Activated T-cell treated with anti-CD3 and anti-CD28 coated beads, Interleukin-2, amount 50 U/mL, for 4 hours (primary cell): ENCODE measurements at regions not wholly inside any gene's neighbourhood (a gene's known extent, or its start where the extent isn't known, plus 50 kb on each side); places are given as distances from the start of the nearest gene placed in this dataset.

ENCODE experiments used
- ATAC-seq, 2 donors: fragments of 200-7000 bp; cut with Tn5 transposase; one replicate each; pipeline ENCODE4 v1.10.0; 2021
- DNase-seq: peaks from one replicate; pipeline ENCODE4 v3.0.0-alpha.2; 2020
- H3K27me3 Mint-ChIP-seq: one replicate; pipeline ENCODE4 v1.8.0; 2021; ENCODE audit warnings: low read depth, mixed read lengths
- H3K36me3 Mint-ChIP-seq: one replicate; pipeline ENCODE4 v1.8.0; 2022; ENCODE audit warnings: mixed read lengths; ENCODE audit not compliant: insufficient read depth
- H3K4me1 Mint-ChIP-seq: one replicate; pipeline ENCODE4 v1.8.0; 2021; ENCODE audit warnings: low read depth, mixed read lengths
- H3K4me3 Mint-ChIP-seq: one replicate; pipeline ENCODE4 v1.8.0; 2021; ENCODE audit warnings: mild to moderate bottlenecking, moderate library complexity, mixed read lengths
- H3K9me3 Mint-ChIP-seq: one replicate; pipeline ENCODE4 v1.8.0; 2021; ENCODE audit warnings: mixed read lengths

GRCh38 chr4:30825008-30825770 lies 105.0 kb downstream of the PCDH7 start:
- Mint-ChIP-seq H3K4me1 (no peaks in the 10 kb centered on the region), H3K27me3 (no peaks in the 10 kb centered on the region), H3K9me3 (peaks cover 11% of the 10 kb centered on the region), H3K36me3 (no peaks in the 10 kb centered on the region), H3K4me3 (no peak overlapping the region)
- no peak for ATAC-seq
- DNase-seq, result no peak

GRCh38 chr4:30828264-30828926 lies 108.2 kb downstream of the PCDH7 start:
- Mint-ChIP-seq H3K4me3 (no peak overlapping the region), H3K27me3 (no peaks in the 10 kb centered on the region), H3K36me3 (no peaks in the 10 kb centered on the region), H3K9me3 (peaks cover 18% of the 10 kb centered on the region), H3K4me1 (no peaks in the 10 kb centered on the region)
- ATAC-seq, result no peak
- DNase-seq, result no peak

GRCh38 chr4:30832639-30833038 lies 112.5 kb downstream of the PCDH7 start:
- no peaks in the 10 kb centered on the region for H3K4me1 Mint-ChIP-seq
- no peaks in the 10 kb centered on the region for H3K36me3 Mint-ChIP-seq
- H3K9me3 Mint-ChIP-seq, result peaks cover 10% of the 10 kb centered on the region
- H3K4me3 Mint-ChIP-seq, result no peak overlapping the region
- no peaks in the 10 kb centered on the region for H3K27me3 Mint-ChIP-seq
- DNase-seq (no peak), ATAC-seq (no peak)

- no peak for ATAC-seq
- no peak for DNase-seq
- H3K36me3 Mint-ChIP-seq, result no peaks in the 10 kb centered on the region
- H3K4me3 Mint-ChIP-seq, result no peak overlapping the region
- no peaks in the 10 kb centered on the region for H3K27me3 Mint-ChIP-seq
- peaks cover 7% of the 10 kb centered on the region for H3K9me3 Mint-ChIP-seq
- no peaks in the 10 kb centered on the region for H3K4me1 Mint-ChIP-seq
These were observed 113.0 kb downstream of the PCDH7 start for GRCh38 chr4:30833206-30833605.

GRCh38 chr4:30835044-30835443 lies 114.9 kb downstream of the PCDH7 start:
- DNase-seq (no peak), ATAC-seq (no peak)
- Mint-ChIP-seq H3K9me3 (peaks cover 15% of the 10 kb centered on the region), H3K4me3 (no peak overlapping the region), H3K4me1 (no peaks in the 10 kb centered on the region), H3K27me3 (no peaks in the 10 kb centered on the region), H3K36me3 (no peaks in the 10 kb centered on the region)

GRCh38 chr4:30836231-30836630 lies 116.1 kb downstream of the PCDH7 start:
- peaks cover 11% of the 10 kb centered on the region for H3K9me3 Mint-ChIP-seq
- no peaks in the 10 kb centered on the region for H3K27me3 Mint-ChIP-seq
- H3K36me3 Mint-ChIP-seq, result no peaks in the 10 kb centered on the region
- no peak for ATAC-seq
- no peak for DNase-seq
- no peak overlapping the region for H3K4me3 Mint-ChIP-seq
- no peaks in the 10 kb centered on the region for H3K4me1 Mint-ChIP-seq

GRCh38 chr4:30837131-30837539 lies 117.0 kb downstream of the PCDH7 start:
- Mint-ChIP-seq H3K9me3 (peaks cover 13% of the 10 kb centered on the region), H3K36me3 (no peaks in the 10 kb centered on the region), H3K4me3 (no peak overlapping the region), H3K4me1 (no peaks in the 10 kb centered on the region), H3K27me3 (no peaks in the 10 kb centered on the region)
- ATAC-seq (no peak), DNase-seq (no peak)

GRCh38 chr4:30837861-30838260 lies 117.7 kb downstream of the PCDH7 start:
- Mint-ChIP-seq H3K4me3 (no peak overlapping the region), H3K36me3 (no peaks in the 10 kb centered on the region), H3K27me3 (no peaks in the 10 kb centered on the region), H3K9me3 (peaks cover 17% of the 10 kb centered on the region), H3K4me1 (no peaks in the 10 kb centered on the region)
- no peak for DNase-seq
- ATAC-seq, result no peak

GRCh38 chr4:30838331-30838730 lies 118.2 kb downstream of the PCDH7 start:
- Mint-ChIP-seq H3K4me3 (no peak overlapping the region), H3K4me1 (no peaks in the 10 kb centered on the region), H3K27me3 (no peaks in the 10 kb centered on the region), H3K36me3 (no peaks in the 10 kb centered on the region), H3K9me3 (peaks cover 17% of the 10 kb centered on the region)
- DNase-seq (no peak), ATAC-seq (no peak)

- no peak overlapping the region for H3K4me3 Mint-ChIP-seq
- H3K9me3 Mint-ChIP-seq, result peaks cover 17% of the 10 kb centered on the region
- H3K4me1 Mint-ChIP-seq, result no peaks in the 10 kb centered on the region
- no peaks in the 10 kb centered on the region for H3K36me3 Mint-ChIP-seq
- no peaks in the 10 kb centered on the region for H3K27me3 Mint-ChIP-seq
- DNase-seq, result no peak
- no peak for ATAC-seq
These were observed 119.7 kb downstream of the PCDH7 start for GRCh38 chr4:30839583-30840520.

- no peaks in the 10 kb centered on the region for H3K27me3 Mint-ChIP-seq
- H3K4me3 Mint-ChIP-seq, result no peak overlapping the region
These were observed 120.4 kb downstream of the PCDH7 start for GRCh38 chr4:30840571-30840970.

GRCh38 chr4:30842142-30842541 lies 122.0 kb downstream of the PCDH7 start:
- Mint-ChIP-seq H3K27me3 (no peaks in the 10 kb centered on the region), H3K4me3 (no peak overlapping the region), H3K9me3 (peaks cover 17% of the 10 kb centered on the region), H3K4me1 (no peaks in the 10 kb centered on the region), H3K36me3 (no peaks in the 10 kb centered on the region)
- DNase-seq, result no peak
- ATAC-seq, result no peak

More at GRCh38 chr4:30840571-30840970, 120.4 kb downstream of the PCDH7 start:
- Mint-ChIP-seq H3K9me3 (peaks cover 17% of the 10 kb centered on the region), H3K4me1 (no peaks in the 10 kb centered on the region), H3K36me3 (no peaks in the 10 kb centered on the region)
- no peak for DNase-seq
- no peak for ATAC-seq

GRCh38 chr4:30842689-30843088 lies 122.5 kb downstream of the PCDH7 start:
- Mint-ChIP-seq H3K4me1 (no peaks in the 10 kb centered on the region), H3K36me3 (no peaks in the 10 kb centered on the region), H3K9me3 (peaks cover 17% of the 10 kb centered on the region), H3K27me3 (no peaks in the 10 kb centered on the region), H3K4me3 (no peak overlapping the region)
- ATAC-seq, result no peak
- DNase-seq, result no peak

- Mint-ChIP-seq H3K4me1 (no peaks in the 10 kb centered on the region), H3K9me3 (peaks cover 10% of the 10 kb centered on the region), H3K36me3 (no peaks in the 10 kb centered on the region), H3K4me3 (no peak overlapping the region), H3K27me3 (no peaks in the 10 kb centered on the region)
- ATAC-seq (no peak), DNase-seq (no peak)
These were observed 124.9 kb downstream of the PCDH7 start for GRCh38 chr4:30844861-30845582.
